DOHH2 (cell line): ENCODE measurements at regions not wholly inside any gene's neighbourhood (a gene's known extent, or its start where the extent isn't known, plus 50 kb on each side); places are given as distances from the start of the nearest gene placed in this dataset.

Experiments
- CTCF ChIP-seq: fragments of 200-600 bp; sonication (generic); IDR thresholded peaks from one replicate; pipeline ENCODE4 v1.5.1; 2014; ENCODE audit warnings: antibody characterized with exemption, mild to moderate bottlenecking, low read depth, low read length; ENCODE audit not compliant: poor library complexity, severe bottlenecking
- EZH2phosphoT487 ChIP-seq: fragments of 200-600 bp; sonication (generic); IDR thresholded peaks from 2 replicates; pipeline ENCODE4 v1.6.1; 2017; ENCODE audit warnings: borderline replicate concordance, mild to moderate bottlenecking, antibody characterized with exemption, low read length, moderate library complexity, mixed read lengths

GRCh38 chr5:103793595-103794182, 231.1 kb upstream of the NUDT12 start:
- TF ChIP-seq CTCF = no peak
- no peak for TF ChIP-seq EZH2phosphoT487
